BJ (cell line): ENCODE measurements at regions not wholly inside any gene's neighbourhood (a gene's known extent, or its start where the extent isn't known, plus 50 kb on each side); places are given as distances from the start of the nearest gene placed in this dataset.

Source experiments
- CTCF ChIA-PET: fragments of 350-600 bp; formaldehyde crosslinking; extraction: SDS; loops from one replicate; lab custom pipeline; 2021; ENCODE audit warnings: antibody characterized with exemption, inconsistent platforms; lab: Yijun Ruan, JAX
- POLR2A ChIA-PET: fragments of 300-600 bp; sonication (Branson Sonifier 250); formaldehyde crosslinking; extraction: SDS; loops from one replicate; lab custom pipeline; 2021; ENCODE audit warnings: antibody characterized with exemption; lab: Charles Lee
- DNase-seq: peaks from one replicate; pipeline ENCODE4 v3.0.0-alpha.2; 2011; ENCODE audit warnings: low read depth
- H3K27me3 ChIP-seq: 2 replicates; pipeline ENCODE4 v1.6.0; 2011; ENCODE audit warnings: low read length; ENCODE audit not compliant: control insufficient read depth, insufficient read depth
- H3K36me3 ChIP-seq: 2 replicates; pipeline ENCODE4 v1.5.1; 2011; ENCODE audit warnings: low read length; ENCODE audit not compliant: control insufficient read depth, insufficient read depth
- H3K4me3 ChIP-seq: 2 replicates; pipeline ENCODE4 v1.5.1; 2011; ENCODE audit warnings: low read depth, mild to moderate bottlenecking, control low read depth, low read length
- TF ChIP-seq, protein P1 (sequence below): IDR thresholded peaks from 2 replicates; pipeline ENCODE4 v1.5.1; 2011; ENCODE audit warnings: low read depth, mild to moderate bottlenecking, control low read depth, inconsistent platforms, low read length, moderate library complexity; ENCODE audit not compliant: insufficient read depth

DNA sequence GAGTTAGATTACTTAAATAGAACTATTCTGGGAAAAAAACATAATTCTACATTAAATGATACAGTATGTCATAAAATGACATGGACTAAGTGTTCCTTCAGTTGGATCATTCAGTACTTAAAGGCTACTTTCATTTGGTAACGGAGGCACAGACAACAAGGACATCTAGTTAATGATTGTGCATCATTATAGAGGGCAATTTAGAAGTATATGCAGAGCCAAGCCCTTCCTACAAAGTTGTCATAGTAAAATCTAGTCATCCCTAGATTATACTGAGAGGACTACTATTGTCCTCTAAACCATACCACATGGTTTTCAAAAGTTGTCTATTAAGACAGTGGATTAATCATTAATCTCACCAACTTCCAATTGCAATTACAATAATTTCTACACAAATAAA lies 53.9 kb upstream of the STXBP5 start:
- no peak overlapping the region for H3K4me3 ChIP-seq
- H3K27me3 ChIP-seq, result no peaks in the 10 kb centered on the region
- ChIA-PET POLR2A (no interaction called here), CTCF (no interaction called here)
- no peaks in the 10 kb centered on the region for H3K36me3 ChIP-seq
- DNase-seq, result no peak
- TF ChIP-seq, protein P1, sequence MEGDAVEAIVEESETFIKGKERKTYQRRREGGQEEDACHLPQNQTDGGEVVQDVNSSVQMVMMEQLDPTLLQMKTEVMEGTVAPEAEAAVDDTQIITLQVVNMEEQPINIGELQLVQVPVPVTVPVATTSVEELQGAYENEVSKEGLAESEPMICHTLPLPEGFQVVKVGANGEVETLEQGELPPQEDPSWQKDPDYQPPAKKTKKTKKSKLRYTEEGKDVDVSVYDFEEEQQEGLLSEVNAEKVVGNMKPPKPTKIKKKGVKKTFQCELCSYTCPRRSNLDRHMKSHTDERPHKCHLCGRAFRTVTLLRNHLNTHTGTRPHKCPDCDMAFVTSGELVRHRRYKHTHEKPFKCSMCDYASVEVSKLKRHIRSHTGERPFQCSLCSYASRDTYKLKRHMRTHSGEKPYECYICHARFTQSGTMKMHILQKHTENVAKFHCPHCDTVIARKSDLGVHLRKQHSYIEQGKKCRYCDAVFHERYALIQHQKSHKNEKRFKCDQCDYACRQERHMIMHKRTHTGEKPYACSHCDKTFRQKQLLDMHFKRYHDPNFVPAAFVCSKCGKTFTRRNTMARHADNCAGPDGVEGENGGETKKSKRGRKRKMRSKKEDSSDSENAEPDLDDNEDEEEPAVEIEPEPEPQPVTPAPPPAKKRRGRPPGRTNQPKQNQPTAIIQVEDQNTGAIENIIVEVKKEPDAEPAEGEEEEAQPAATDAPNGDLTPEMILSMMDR, result no peak
